ENCODE measurements at regions not wholly inside any gene's neighbourhood (a gene's known extent, or its start where the extent isn't known, plus 50 kb on each side); places are given as distances from the start of the nearest gene placed in this dataset.
"Not testable (repeated sequence)": the region's sequence is repeated elsewhere in the genome, so short reads cannot be mapped to it uniquely, and the experiment has no call there.

GRCh38 chr4:94148052-94148451, 59.6 kb upstream of the SMARCAD1 start:
- TF ChIP-seq CTCF (IDR thresholded peaks at IDR 0.05; ENCODE audit: insufficient read depth, low read depth, low read length); EZH2 (IDR thresholded peaks at IDR 0.05; ENCODE audit: insufficient read depth, low read length): not testable (repeated sequence)
